ENCODE measurements at regions not wholly inside any gene's neighbourhood (a gene's known extent, or its start where the extent isn't known, plus 50 kb on each side); places are given as distances from the start of the nearest gene placed in this dataset.

DNA sequence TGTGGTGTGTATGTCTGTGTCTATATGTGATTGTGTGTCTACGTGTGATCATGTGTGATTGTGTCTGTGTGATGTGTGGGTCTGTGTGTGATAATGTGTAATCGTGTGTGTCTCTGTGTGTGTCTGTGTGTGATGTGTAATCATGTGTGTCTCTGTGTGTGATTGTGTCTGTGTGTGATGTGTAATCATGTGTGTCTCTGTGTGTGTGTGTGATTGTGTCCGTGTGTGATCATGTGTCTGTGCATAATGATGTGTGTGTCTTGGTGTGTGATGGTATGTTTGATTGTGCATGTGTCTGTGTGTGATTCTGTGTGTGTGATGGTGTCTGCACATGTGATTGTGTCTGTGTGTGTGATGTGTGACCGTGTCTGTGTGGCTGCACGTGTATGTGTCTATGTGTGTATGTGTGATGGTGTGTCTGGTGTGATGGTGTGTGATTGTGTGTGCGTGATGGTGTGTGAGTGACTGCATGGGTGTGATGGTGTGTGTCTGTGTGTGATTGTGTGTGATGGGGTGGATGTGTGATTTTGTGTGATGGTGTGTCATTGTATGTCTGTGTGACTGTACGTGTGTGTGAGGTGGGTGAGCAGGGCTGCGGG lies 78.9 kb downstream of the RTP5 start:
- ChIA-PET POLR2A (no interaction called here), CTCF (no interaction called here), RAD21 (ENCODE audit: low non-redundant PET in 1 of 2, low total read pairs in 2 of 2, uncharacterized antibody in 2 of 2, unreplicated experiment in 2 of 2) (no interaction called here)
- Histone ChIP-seq H4K20me1 (ENCODE audit: insufficient read depth) (no peaks in the 10 kb centered on the region), H3K4me3 (replicated peaks in 1 of 2; ENCODE audit: low read depth in 1 of 2, low read length in 2 of 2) (no peak overlapping the region), H3K9me3 (ENCODE audit: control insufficient read depth in 1 of 2, insufficient read depth in 1 of 2, low read depth in 1 of 2, low read length in 2 of 2) (no peaks in the 10 kb centered on the region), H3K27me3 (ENCODE audit: insufficient read depth, low read length) (no peaks in the 10 kb centered on the region), H3K27ac (ENCODE audit: low read depth, low read length) (no peak overlapping the region), H3K36me3 (ENCODE audit: control insufficient read depth in 1 of 2, insufficient read depth in 2 of 2, low read length in 2 of 2) (no peaks in the 10 kb centered on the region), H2AFZ (ENCODE audit: low read depth, low read length, poor library complexity, severe bottlenecking) (no peak overlapping the region), H3K4me2 (ENCODE audit: low read length) (no peak overlapping the region), H3K4me1 (ENCODE audit: control insufficient read depth in 1 of 2, insufficient read depth in 2 of 2, low read length in 2 of 2) (no peaks in the 10 kb centered on the region), H3K79me2 (ENCODE audit: insufficient read depth, low read length) (no peaks in the 10 kb centered on the region), H3K9me2 (ENCODE audit: insufficient read depth) (no peaks in the 10 kb centered on the region), H3K9ac (ENCODE audit: low read length) (no peak overlapping the region)
- intact Hi-C loops (cut with micrococcal nuclease): no loop called here
- ATAC-seq (no peak), DNase-seq (ENCODE audit: low read depth, low spot score) (no peak)
- TF ChIP-seq REST (IDR thresholded peaks at IDR 0.05; ENCODE audit: low read depth) (no peak), RAD21 (IDR thresholded peaks at IDR 0.05; ENCODE audit: low read depth) (no peak), TCF7L2 (IDR thresholded peaks at IDR 0.05; ENCODE audit: borderline replicate concordance, extremely low read depth, insufficient read depth, insufficient read length) (no peak), CTCF (IDR thresholded peaks at IDR 0.05 in 2 of 3, conservative IDR thresholded peaks at IDR 0.05 in 1 of 3; ENCODE audit: borderline replicate concordance in 1 of 3, insufficient read depth in 1 of 3, low read depth in 2 of 3, low read length in 2 of 3) (no peak), ZBTB33 (IDR thresholded peaks at IDR 0.05; ENCODE audit: extremely low read depth, insufficient replicate concordance, low read length) (no peak), ZNF274 (IDR thresholded peaks at IDR 0.05; ENCODE audit: low read depth, low read length) (no peak), SRF (IDR thresholded peaks at IDR 0.05; ENCODE audit: low read depth) (no peak), SIN3A (IDR thresholded peaks at IDR 0.05; ENCODE audit: low read depth) (no peak), YY1 (IDR thresholded peaks at IDR 0.05; ENCODE audit: extremely low read depth, insufficient replicate concordance, low read depth, low read length) (no peak), POLR2A (IDR thresholded peaks at IDR 0.05; ENCODE audit: borderline replicate concordance, extremely low read depth, insufficient read depth, insufficient read length) (no peak), CEBPB (IDR thresholded peaks at IDR 0.05; ENCODE audit: low read depth) (no peak), ZFX (IDR thresholded peaks at IDR 0.05) (no peak), SP1 (IDR thresholded peaks at IDR 0.05; ENCODE audit: low read depth) (no peak)
- TF ChIP-seq, protein P1, sequence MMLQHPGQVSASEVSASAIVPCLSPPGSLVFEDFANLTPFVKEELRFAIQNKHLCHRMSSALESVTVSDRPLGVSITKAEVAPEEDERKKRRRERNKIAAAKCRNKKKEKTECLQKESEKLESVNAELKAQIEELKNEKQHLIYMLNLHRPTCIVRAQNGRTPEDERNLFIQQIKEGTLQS (IDR thresholded peaks at IDR 0.05): no peak
- BruUV-seq (replicated peaks): no TSS peak
